Esophagus muscularis mucosa (tissue), 4 donors: ENCODE measurements at regions not wholly inside any gene's neighbourhood (a gene's known extent, or its start where the extent isn't known, plus 50 kb on each side); places are given as distances from the start of the nearest gene placed in this dataset.

Experiments used
- DNase-seq: peaks from one replicate; pipeline ENCODE4 v3.0.0-alpha.2; 2017; ENCODE audit errors: extremely low spot score
- H3K27ac ChIP-seq, 4 donors: fragments of 200-600 bp; sonication (generic); replicated peaks in 1 of 4; 1 replicate in 3 of 4; 2 replicates in 1 of 4; pipeline ENCODE4 v1.5.1; 2016 to 2019; ENCODE audit warnings: mild to moderate bottlenecking in 1 of 4
- H3K27me3 ChIP-seq, 4 donors: fragments of 200-600 bp; sonication (generic); one replicate each; pipeline versions ENCODE4 v1.5.1 to v1.6.0; 2016 to 2019
- H3K36me3 ChIP-seq, 4 donors: fragments of 200-600 bp; sonication (generic); one replicate each; pipeline ENCODE4 v1.5.1; 2016 to 2019
- H3K4me1 ChIP-seq, 4 donors: fragments of 200-600 bp; sonication (generic); one replicate each; pipeline ENCODE4 v1.5.1; 2016 to 2019
- H3K4me3 ChIP-seq, 4 donors: fragments of 200-600 bp; sonication (generic); 1 replicate in 2 of 4; 2 replicates in 2 of 4; pipeline ENCODE4 v1.5.1; 2016 to 2019; ENCODE audit warnings: mild to moderate bottlenecking in 4 of 4, moderate library complexity in 1 of 4
- H3K9me3 ChIP-seq, 4 donors: fragments of 200-600 bp; sonication (generic); 1 replicate in 3 of 4; 2 replicates in 1 of 4; pipeline ENCODE4 v1.5.1; 2016 to 2019
- EP300 ChIP-seq: sonication (generic); formaldehyde crosslinking; IDR thresholded peaks from one replicate; pipeline ENCODE4 v1.6.1; 2017; ENCODE audit warnings: antibody characterized with exemption
- POLR2A ChIP-seq: fragments of 450-650 bp; IDR thresholded peaks from one replicate; pipeline ENCODE4 v1.6.1; 2017; ENCODE audit warnings: antibody characterized with exemption, moderate library complexity, mild to moderate bottlenecking, low read depth
- POLR2AphosphoS5 ChIP-seq, 2 donors: sonication (generic); formaldehyde crosslinking; IDR thresholded peaks; one replicate each; pipeline ENCODE4 v1.6.1; 2017; ENCODE audit warnings: antibody characterized with exemption in 2 of 2
- WGBS: methylation state at CpG from one replicate; pipeline ENCODE4 v1.1.5; 2018; 5-methylcytosine and 5-hydroxymethylcytosine counted together
- intact Hi-C: fragments of 100-400 bp; cut with DNase I; formaldehyde crosslinking; loops from one replicate; pipeline ENCODE4 v1.15.1; 2023
- TF ChIP-seq, protein P1 (sequence below), 3 experiments: fragments of 200-600 bp in 2 of 3; fragments of 450-650 bp in 1 of 3; sonication (generic) in 2 of 3; IDR thresholded peaks; one replicate each; pipeline ENCODE4 v1.5.1; 2017 to 2019; ENCODE audit warnings: antibody characterized with exemption in 3 of 3, mild to moderate bottlenecking in 2 of 3, moderate library complexity in 1 of 3

DNA sequence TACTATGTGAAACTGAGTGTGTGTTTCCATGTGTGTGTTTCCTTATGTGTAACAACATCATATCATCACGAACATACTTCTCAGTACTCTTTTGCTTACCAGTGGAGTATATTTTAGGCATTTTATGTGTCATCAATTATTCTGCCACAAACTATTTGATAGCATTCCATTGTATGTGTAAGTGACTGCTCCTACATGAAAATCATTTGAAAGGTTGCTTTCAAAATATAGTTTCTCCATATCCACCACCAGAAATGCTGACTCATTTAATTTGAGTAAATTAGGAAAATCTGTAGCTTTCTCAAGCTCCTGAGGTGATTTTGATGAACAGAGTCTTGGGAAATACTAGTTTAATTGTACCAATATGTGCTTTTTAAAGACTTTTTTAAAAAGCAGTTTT lies 376.2 kb downstream of the PCDH18 start:
- 96% methylated on average over 1 of the region's 1 CpG for WGBS

DNA sequence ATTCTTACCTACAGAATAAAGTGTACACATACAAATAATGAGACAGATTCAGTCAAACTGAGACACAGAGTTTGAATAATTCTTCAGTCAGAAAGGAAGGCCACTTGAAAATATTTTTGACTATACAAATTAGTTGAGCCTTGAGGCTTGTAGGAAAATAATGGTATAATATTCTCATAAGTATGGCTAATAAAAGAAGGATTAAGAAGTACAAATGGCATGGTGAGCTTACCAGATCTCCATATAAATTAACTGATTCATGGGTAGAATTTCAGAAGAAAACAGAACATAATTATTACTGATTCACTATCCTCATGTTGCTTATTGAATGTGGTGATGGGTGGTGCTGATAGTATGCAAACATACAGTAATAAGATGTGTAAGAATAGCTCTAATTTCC lies 401.1 kb downstream of the PCDH18 start:
- no peak overlapping the region for H3K4me3 ChIP-seq
- H3K27me3 ChIP-seq = no peaks in the 10 kb centered on the region
- no peak for DNase-seq
- intact Hi-C loops = no loop called here
- H3K27ac ChIP-seq = no peak overlapping the region
- TF ChIP-seq POLR2A = no peak
- no peak for TF ChIP-seq EP300
- TF ChIP-seq POLR2AphosphoS5 (IDR thresholded peaks at IDR 0.05) = no peak
- H3K9me3 ChIP-seq = no peaks in the 10 kb centered on the region
- no peaks in the 10 kb centered on the region for H3K4me1 ChIP-seq
- no peaks in the 10 kb centered on the region for H3K36me3 ChIP-seq

More for the DNA sequence above, 376.2 kb downstream of the PCDH18 start:
- no peak overlapping the region for H3K27ac ChIP-seq
- H3K4me1 ChIP-seq = no peaks in the 10 kb centered on the region
- intact Hi-C loops = no loop called here
- no peaks in the 10 kb centered on the region for H3K9me3 ChIP-seq
- no peaks in the 10 kb centered on the region for H3K36me3 ChIP-seq
- no peak for DNase-seq
- TF ChIP-seq POLR2AphosphoS5 (IDR thresholded peaks at IDR 0.05) (no peak), POLR2A (no peak), EP300 (no peak)
- TF ChIP-seq, protein P1, sequence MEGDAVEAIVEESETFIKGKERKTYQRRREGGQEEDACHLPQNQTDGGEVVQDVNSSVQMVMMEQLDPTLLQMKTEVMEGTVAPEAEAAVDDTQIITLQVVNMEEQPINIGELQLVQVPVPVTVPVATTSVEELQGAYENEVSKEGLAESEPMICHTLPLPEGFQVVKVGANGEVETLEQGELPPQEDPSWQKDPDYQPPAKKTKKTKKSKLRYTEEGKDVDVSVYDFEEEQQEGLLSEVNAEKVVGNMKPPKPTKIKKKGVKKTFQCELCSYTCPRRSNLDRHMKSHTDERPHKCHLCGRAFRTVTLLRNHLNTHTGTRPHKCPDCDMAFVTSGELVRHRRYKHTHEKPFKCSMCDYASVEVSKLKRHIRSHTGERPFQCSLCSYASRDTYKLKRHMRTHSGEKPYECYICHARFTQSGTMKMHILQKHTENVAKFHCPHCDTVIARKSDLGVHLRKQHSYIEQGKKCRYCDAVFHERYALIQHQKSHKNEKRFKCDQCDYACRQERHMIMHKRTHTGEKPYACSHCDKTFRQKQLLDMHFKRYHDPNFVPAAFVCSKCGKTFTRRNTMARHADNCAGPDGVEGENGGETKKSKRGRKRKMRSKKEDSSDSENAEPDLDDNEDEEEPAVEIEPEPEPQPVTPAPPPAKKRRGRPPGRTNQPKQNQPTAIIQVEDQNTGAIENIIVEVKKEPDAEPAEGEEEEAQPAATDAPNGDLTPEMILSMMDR (IDR thresholded peaks at IDR 0.05) = no peak
- no peak overlapping the region for H3K4me3 ChIP-seq
- no peaks in the 10 kb centered on the region for H3K27me3 ChIP-seq

DNA sequence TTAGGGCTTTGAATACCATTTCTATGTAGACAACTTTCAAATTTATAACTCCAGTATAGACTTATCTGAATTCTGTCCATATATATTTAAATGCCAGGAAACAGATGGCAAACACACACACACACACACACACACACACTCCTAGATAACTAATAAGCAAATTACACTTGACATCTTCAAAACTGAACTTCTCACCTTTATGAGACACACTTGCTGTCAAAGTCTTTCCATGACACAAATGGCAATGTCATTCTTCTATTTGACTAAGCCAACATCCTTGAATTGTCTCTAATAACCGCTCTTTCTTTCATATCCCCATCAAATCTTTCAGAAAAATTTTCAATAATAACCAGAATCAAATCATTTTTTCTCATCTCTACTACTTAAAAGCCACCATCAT lies 402.4 kb downstream of the PCDH18 start:
- no peak for DNase-seq
- intact Hi-C loops = loop anchor here (10.0 kb wide), 2 partner anchors 395 to 1745 kb away; no protein-coding TSS in a partner anchor
- no peak for TF ChIP-seq POLR2A
- H3K9me3 ChIP-seq = no peaks in the 10 kb centered on the region
- no peak overlapping the region for H3K4me3 ChIP-seq
- H3K36me3 ChIP-seq = no peaks in the 10 kb centered on the region
- WGBS = 96% methylated on average over 1 of the region's 1 CpG
- no peaks in the 10 kb centered on the region for H3K4me1 ChIP-seq
- no peak overlapping the region for H3K27ac ChIP-seq
- no peaks in the 10 kb centered on the region for H3K27me3 ChIP-seq

DNA sequence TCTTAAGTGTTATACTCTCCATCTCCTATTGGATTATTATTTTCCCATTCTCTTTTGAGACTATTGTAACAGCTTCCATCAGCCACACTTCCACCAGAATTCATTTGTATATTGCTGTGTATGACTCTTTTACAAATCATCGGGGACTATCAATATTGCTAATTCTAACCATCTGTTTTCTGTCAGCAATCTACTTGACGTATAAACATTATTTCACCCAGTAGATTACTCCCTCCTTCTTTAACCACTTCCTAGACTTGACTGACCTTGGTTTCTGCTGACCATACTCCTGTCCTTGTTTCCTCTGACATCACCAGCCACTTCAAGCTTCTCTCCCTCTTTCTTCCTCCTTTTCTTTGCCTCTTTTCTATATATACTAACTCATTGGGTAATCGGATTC lies 402.9 kb downstream of the PCDH18 start:
- H3K9me3 ChIP-seq = no peaks in the 10 kb centered on the region
- H3K36me3 ChIP-seq = no peaks in the 10 kb centered on the region
- H3K27me3 ChIP-seq = no peaks in the 10 kb centered on the region
- no peak overlapping the region for H3K27ac ChIP-seq
- intact Hi-C loops = loop anchor here (10.0 kb wide), 2 partner anchors 395 to 1745 kb away; no protein-coding TSS in a partner anchor
- DNase-seq = no peak
- no peaks in the 10 kb centered on the region for H3K4me1 ChIP-seq
- 55% methylated on average over 3 of the region's 3 CpGs for WGBS
- no peak overlapping the region for H3K4me3 ChIP-seq
- TF ChIP-seq, protein P1 (IDR thresholded peaks at IDR 0.05) = no peak

DNA sequence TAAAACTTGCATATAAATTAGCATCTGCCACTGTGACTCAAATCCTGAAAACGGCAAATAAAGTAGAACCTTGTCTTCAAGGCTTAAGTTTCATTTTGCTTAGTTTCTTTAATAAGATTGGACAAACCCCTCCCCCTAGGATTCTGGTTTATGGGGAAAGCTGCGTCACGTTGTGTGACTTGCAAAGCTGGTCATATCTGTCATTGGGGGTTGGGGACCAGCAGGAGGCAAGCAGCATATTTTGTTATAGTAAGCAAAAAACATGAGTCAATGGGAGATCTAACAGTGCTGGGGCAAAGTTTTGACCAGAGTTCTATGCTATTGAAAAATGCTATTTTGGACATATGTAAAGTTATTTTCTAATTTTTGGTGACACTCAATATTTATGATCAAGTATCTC lies 407.3 kb downstream of the PCDH18 start:
- Histone ChIP-seq H3K9me3 (no peaks in the 10 kb centered on the region), H3K4me3 (peak overlapping the region; percentile 33 to 42 (median 38)), H3K27me3 (no peaks in the 10 kb centered on the region), H3K27ac (no peak overlapping the region), H3K4me1 (no peaks in the 10 kb centered on the region), H3K36me3 (no peaks in the 10 kb centered on the region)
- intact Hi-C loops = loop anchor here (2.0 to 10.0 kb wide), 3 partner anchors 400 to 1750 kb away; no protein-coding TSS in a partner anchor
- WGBS = 35% methylated on average over 3 of the region's 3 CpGs
- DNase-seq = no peak
- TF ChIP-seq EP300 (no peak), POLR2A (no peak), POLR2AphosphoS5 (IDR thresholded peaks at IDR 0.05) (no peak)
- TF ChIP-seq, protein P1 (IDR thresholded peaks at IDR 0.05) = no peak

DNA sequence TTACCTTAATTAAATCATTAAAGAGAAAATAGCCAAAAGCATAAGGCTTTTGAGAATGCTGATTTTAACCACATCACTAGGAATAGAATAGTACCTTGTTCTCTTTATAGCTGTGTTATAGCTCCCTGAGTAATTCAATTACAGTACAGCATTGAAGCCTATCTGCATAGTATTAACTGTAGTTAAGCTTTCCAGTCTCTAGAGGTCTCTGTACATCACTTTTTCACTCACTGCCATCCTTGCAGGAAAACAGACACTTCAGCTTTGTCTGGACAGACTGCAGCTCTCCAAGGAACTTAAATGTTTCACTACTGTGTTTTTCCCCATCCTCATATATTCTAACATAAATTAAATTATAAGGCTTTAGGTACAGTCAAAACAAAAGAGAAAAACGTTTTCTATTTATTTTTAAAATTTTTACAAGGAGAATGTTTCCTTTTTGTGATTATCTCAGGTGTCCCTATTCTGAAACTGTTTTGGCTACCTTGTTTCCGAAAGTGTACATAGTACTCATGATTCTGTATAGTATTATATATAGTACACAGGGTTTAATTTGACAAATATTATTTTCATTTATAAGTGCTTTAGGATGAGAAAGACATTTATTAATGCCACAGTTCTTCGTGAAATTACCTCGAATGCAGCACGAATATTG lies 407.9 kb downstream of the PCDH18 start:
- Histone ChIP-seq H3K27ac (no peak overlapping the region), H3K36me3 (no peaks in the 10 kb centered on the region), H3K4me3 (peak overlapping the region; percentile 33 to 42 (median 38)), H3K27me3 (no peaks in the 10 kb centered on the region), H3K9me3 (no peaks in the 10 kb centered on the region), H3K4me1 (no peaks in the 10 kb centered on the region)
- intact Hi-C loops = loop anchor here (2.0 to 10.0 kb wide), 5 partner anchors 400 to 1750 kb away; no protein-coding TSS in a partner anchor
- WGBS = 29% methylated on average over 5 of the region's 5 CpGs
- TF ChIP-seq, protein P1 (IDR thresholded peaks at IDR 0.05) = peak; percentile 66 to 70 (median 68)
- TF ChIP-seq POLR2A = no peak
- no peak for DNase-seq
